ENCODE measurements at regions not wholly inside any gene's neighbourhood (a gene's known extent, or its start where the extent isn't known, plus 50 kb on each side); places are given as distances from the start of the nearest gene placed in this dataset.
A peak's percentile ranks its signal among the peaks of the same experiment; 100 is the strongest.
"Not testable (repeated sequence)": the region's sequence is repeated elsewhere in the genome, so short reads cannot be mapped to it uniquely, and the experiment has no call there.

GRCh38 chr12:90216020-90216552, 507.4 kb upstream of the ATP2B1 start:
- DNase-seq, result no peak
- TF ChIP-seq CTCF (IDR thresholded peaks at IDR 0.05), result no peak
- ATAC-seq, result no peak
- H3K36me3 ChIP-seq (ENCODE audit: low read depth), result no peaks in the 10 kb centered on the region
- H3K4me3 ChIP-seq, result no peak overlapping the region
- H3K9me3 ChIP-seq, result no peaks in the 10 kb centered on the region
- intact Hi-C loops (cut with DNase I, micrococcal nuclease), result no loop called here
- no peaks in the 10 kb centered on the region for H3K4me1 ChIP-seq (ENCODE audit: low read depth)

GRCh38 chr12:90211017-90211416, 502.4 kb upstream of the ATP2B1 start:
- no peak for DNase-seq
- Histone ChIP-seq H3K9me3 (peaks cover 7% of the 10 kb centered on the region), H3K36me3 (ENCODE audit: low read depth) (no peaks in the 10 kb centered on the region), H3K4me3 (no peak overlapping the region), H3K4me1 (ENCODE audit: low read depth) (no peaks in the 10 kb centered on the region)
- TF ChIP-seq CTCF (IDR thresholded peaks at IDR 0.05), result no peak
- peak; percentile 79 for ATAC-seq
- intact Hi-C loops (cut with DNase I, micrococcal nuclease), result no loop called here

- intact Hi-C loops (cut with DNase I, micrococcal nuclease), result no loop called here
- Histone ChIP-seq H3K36me3 (ENCODE audit: low read depth) (no peaks in the 10 kb centered on the region), H3K4me3 (no peak overlapping the region), H3K4me1 (ENCODE audit: low read depth) (no peaks in the 10 kb centered on the region), H3K9me3 (peaks cover 7% of the 10 kb centered on the region)
- DNase-seq (no peak), ATAC-seq (no peak)
- no peak for TF ChIP-seq CTCF (IDR thresholded peaks at IDR 0.05)
These were observed 500.4 kb upstream of the ATP2B1 start for GRCh38 chr12:90209029-90209428.

- ATAC-seq; intact Hi-C loops (cut with DNase I, micrococcal nuclease); H3K36me3 ChIP-seq (ENCODE audit: low read depth); DNase-seq; H3K4me3 ChIP-seq; H3K4me1 ChIP-seq (ENCODE audit: low read depth); H3K9me3 ChIP-seq: not testable (repeated sequence)
These were observed 499.7 kb upstream of the ATP2B1 start for GRCh38 chr12:90208379-90208778.

- intact Hi-C loops (cut with DNase I, micrococcal nuclease), result no loop called here
- Histone ChIP-seq H3K9me3 (peaks cover 7% of the 10 kb centered on the region), H3K4me1 (ENCODE audit: low read depth) (no peaks in the 10 kb centered on the region), H3K36me3 (ENCODE audit: low read depth) (no peaks in the 10 kb centered on the region), H3K4me3 (no peak overlapping the region)
- ATAC-seq (no peak), DNase-seq (no peak)
- TF ChIP-seq CTCF (IDR thresholded peaks at IDR 0.05), result no peak
These were observed 499.2 kb upstream of the ATP2B1 start for GRCh38 chr12:90207799-90208198.

GRCh38 chr12:90205165-90205564, 496.5 kb upstream of the ATP2B1 start:
- intact Hi-C loops (cut with DNase I, micrococcal nuclease), result no loop called here
- no peak for ATAC-seq
- H3K9me3 ChIP-seq, result peaks cover 7% of the 10 kb centered on the region
- no peaks in the 10 kb centered on the region for H3K4me1 ChIP-seq (ENCODE audit: low read depth)
- TF ChIP-seq CTCF (IDR thresholded peaks at IDR 0.05), result no peak
- DNase-seq, result no peak
- H3K36me3 ChIP-seq (ENCODE audit: low read depth), result no peaks in the 10 kb centered on the region
- H3K4me3 ChIP-seq, result no peak overlapping the region

Data from mucosa of descending colon (tissue), 3 donors.